Activated CD4-positive, alpha-beta T cell treated with anti-CD3 and anti-CD28 coated beads, Interleukin-2, Interleukin-4, amounts not matched to agents 100 ng/mL and 50 ng/mL, durations not matched to agents 16 hours and 8 hours (primary cell): ENCODE measurements at regions not wholly inside any gene's neighbourhood (a gene's known extent, or its start where the extent isn't known, plus 50 kb on each side); places are given as distances from the start of the nearest gene placed in this dataset.
A peak's percentile ranks its signal among the peaks of the same experiment; 100 is the strongest.
"Not testable (repeated sequence)": the region's sequence is repeated elsewhere in the genome, so short reads cannot be mapped to it uniquely, and the experiment has no call there.

Experiments used
- DNase-seq: peaks from one replicate; pipeline ENCODE4 v3.0.0-alpha.2; 2020; ENCODE audit warnings: low spot score

GRCh38 chr9:96064826-96065481 lies 189.5 kb downstream of the ERCC6L2 start:
- DNase-seq = no peak

- no peak for DNase-seq
Observed at GRCh38 chr9:96062854-96063253, 187.4 kb downstream of the ERCC6L2 start.

- DNase-seq = no peak
Observed at GRCh38 chr9:96062031-96062430, 186.5 kb downstream of the ERCC6L2 start.

GRCh38 chr9:96061293-96061987 lies 185.9 kb downstream of the ERCC6L2 start:
- peak; percentile 15 for DNase-seq

- no peak for DNase-seq
Observed at GRCh38 chr9:96058218-96058617, 182.7 kb downstream of the ERCC6L2 start.

- DNase-seq = no peak
Observed at GRCh38 chr9:96057155-96057554, 181.7 kb downstream of the ERCC6L2 start.

GRCh38 chr9:96056226-96056625 lies 180.7 kb downstream of the ERCC6L2 start:
- DNase-seq = no peak

- not testable (repeated sequence) for DNase-seq
Observed at GRCh38 chr9:96054248-96054647, 178.8 kb downstream of the ERCC6L2 start.

GRCh38 chr9:96052686-96053085 lies 177.2 kb downstream of the ERCC6L2 start:
- no peak for DNase-seq

GRCh38 chr9:96051423-96051822 lies 175.9 kb downstream of the ERCC6L2 start:
- no peak for DNase-seq

- no peak for DNase-seq
Observed at GRCh38 chr9:96050861-96051155, 175.3 kb downstream of the ERCC6L2 start.

- DNase-seq = no peak
Observed at GRCh38 chr9:96050048-96050860, 174.8 kb downstream of the ERCC6L2 start.

- no peak for DNase-seq
Observed at GRCh38 chr9:96048956-96049831, 173.7 kb downstream of the ERCC6L2 start.

- no peak for DNase-seq
Observed at GRCh38 chr9:96048104-96048955, 172.8 kb downstream of the ERCC6L2 start.

- DNase-seq = no peak
Observed at GRCh38 chr9:96047741-96048103, 172.2 kb downstream of the ERCC6L2 start.

- no peak for DNase-seq
Observed at GRCh38 chr9:96047116-96047639, 171.7 kb downstream of the ERCC6L2 start.

- DNase-seq = no peak
Observed at GRCh38 chr9:96045811-96046210, 170.3 kb downstream of the ERCC6L2 start.

- DNase-seq = no peak
Observed at GRCh38 chr9:96044401-96044800, 168.9 kb downstream of the ERCC6L2 start.

- DNase-seq = no peak
Observed at GRCh38 chr9:96040591-96041461, 165.3 kb downstream of the ERCC6L2 start.

- no peak for DNase-seq
Observed at GRCh38 chr9:96038914-96039313, 163.4 kb downstream of the ERCC6L2 start.
